Panc1 (cell line): ENCODE measurements at regions not wholly inside any gene's neighbourhood (a gene's known extent, or its start where the extent isn't known, plus 50 kb on each side); places are given as distances from the start of the nearest gene placed in this dataset.

Experiments used
- CTCF ChIP-seq: fragments of 450-650 bp; IDR thresholded peaks from 2 replicates; pipeline ENCODE4 v1.5.1; 2017; ENCODE audit warnings: mild to moderate bottlenecking
- POLR2AphosphoS5 ChIP-seq: IDR thresholded peaks from 2 replicates; pipeline ENCODE4 v1.6.1; 2012; ENCODE audit warnings: mild to moderate bottlenecking, low read depth, low read length, moderate library complexity
- REST ChIP-seq, 2 experiments: IDR thresholded peaks; 2 replicates each; pipeline ENCODE4 v1.6.1; 2011 to 2012; ENCODE audit warnings: low read depth in 2 of 2, control low read depth in 1 of 2, low read length in 1 of 2, mild to moderate bottlenecking in 1 of 2, moderate library complexity in 1 of 2; ENCODE audit not compliant: insufficient read depth in 1 of 2
- SIN3A ChIP-seq: IDR thresholded peaks from 2 replicates; pipeline ENCODE4 v1.6.1; 2012; ENCODE audit warnings: low read depth, mild to moderate bottlenecking, low read length, moderate library complexity, borderline replicate concordance; ENCODE audit not compliant: insufficient read depth
- TCF7L2 ChIP-seq: IDR thresholded peaks from 2 replicates; pipeline ENCODE4 v1.6.1; 2011; ENCODE audit warnings: mild to moderate bottlenecking, low read depth, low read length, inconsistent platforms

- TF ChIP-seq CTCF (no peak), POLR2AphosphoS5 (no peak), SIN3A (no peak), REST (IDR thresholded peaks at IDR 0.05; ENCODE audit: insufficient read depth in 1 of 2, low read depth in 2 of 2, low read length in 1 of 2) (no peak), TCF7L2 (no peak)
Observed at GRCh38 chr5:52673495-52673894, 114.2 kb upstream of the ITGA1 start.
